ENCODE measurements at regions not wholly inside any gene's neighbourhood (a gene's known extent, or its start where the extent isn't known, plus 50 kb on each side); places are given as distances from the start of the nearest gene placed in this dataset.

DNA sequence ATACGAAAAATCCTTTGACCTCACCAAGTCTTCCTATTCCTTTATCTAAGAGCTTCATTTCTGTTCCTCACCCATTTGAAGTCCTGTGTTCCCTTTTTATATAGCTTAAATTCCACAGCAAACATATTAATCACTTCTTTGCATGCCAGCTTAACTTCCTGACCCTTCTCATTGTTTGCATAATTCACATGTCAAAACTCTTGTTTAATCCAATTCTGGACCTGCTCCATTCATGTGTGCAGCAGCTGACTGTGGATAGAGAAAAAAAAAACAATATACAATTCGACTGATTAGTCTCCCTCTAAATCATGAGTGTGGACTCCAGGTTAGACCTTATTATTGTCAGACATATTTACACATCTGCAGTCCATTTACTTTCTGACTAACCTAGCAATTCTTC, 991.2 kb upstream of the TENM4 start:
- in situ Hi-C loops (cut with HindIII; ENCODE audit: low pct_unique_long_range_greater_than_20kb, low sequenced_read_pairs) (no loop called here), intact Hi-C loops (cut with micrococcal nuclease; ENCODE audit: unreplicated experiment) (no loop called here)
- Histone ChIP-seq H3K27ac (ENCODE audit: low read length) (no peak overlapping the region), H3K36me3 (ENCODE audit: control insufficient read depth, insufficient read depth, low read length) (no peaks in the 10 kb centered on the region), H3K9me3 (ENCODE audit: control insufficient read depth, insufficient read depth, low read depth, low read length) (no peaks in the 10 kb centered on the region), H3K4me1 (ENCODE audit: control insufficient read depth, insufficient read depth, low read length) (no peaks in the 10 kb centered on the region), H3K4me3 (ENCODE audit: low read depth in 2 of 2, low read length in 2 of 2) (no peak overlapping the region), H3K27me3 (ENCODE audit: control insufficient read depth, insufficient read depth, low read length) (no peaks in the 10 kb centered on the region)
- DNase-seq (ENCODE audit: low read depth, low spot score) (no peak), ATAC-seq (no peak)
- BruUV-seq (replicated peaks): no TSS peak
- no peak for TF ChIP-seq TCF7L2 (IDR thresholded peaks at IDR 0.05; ENCODE audit: low read depth, low read length)
- TF ChIP-seq, protein P1, sequence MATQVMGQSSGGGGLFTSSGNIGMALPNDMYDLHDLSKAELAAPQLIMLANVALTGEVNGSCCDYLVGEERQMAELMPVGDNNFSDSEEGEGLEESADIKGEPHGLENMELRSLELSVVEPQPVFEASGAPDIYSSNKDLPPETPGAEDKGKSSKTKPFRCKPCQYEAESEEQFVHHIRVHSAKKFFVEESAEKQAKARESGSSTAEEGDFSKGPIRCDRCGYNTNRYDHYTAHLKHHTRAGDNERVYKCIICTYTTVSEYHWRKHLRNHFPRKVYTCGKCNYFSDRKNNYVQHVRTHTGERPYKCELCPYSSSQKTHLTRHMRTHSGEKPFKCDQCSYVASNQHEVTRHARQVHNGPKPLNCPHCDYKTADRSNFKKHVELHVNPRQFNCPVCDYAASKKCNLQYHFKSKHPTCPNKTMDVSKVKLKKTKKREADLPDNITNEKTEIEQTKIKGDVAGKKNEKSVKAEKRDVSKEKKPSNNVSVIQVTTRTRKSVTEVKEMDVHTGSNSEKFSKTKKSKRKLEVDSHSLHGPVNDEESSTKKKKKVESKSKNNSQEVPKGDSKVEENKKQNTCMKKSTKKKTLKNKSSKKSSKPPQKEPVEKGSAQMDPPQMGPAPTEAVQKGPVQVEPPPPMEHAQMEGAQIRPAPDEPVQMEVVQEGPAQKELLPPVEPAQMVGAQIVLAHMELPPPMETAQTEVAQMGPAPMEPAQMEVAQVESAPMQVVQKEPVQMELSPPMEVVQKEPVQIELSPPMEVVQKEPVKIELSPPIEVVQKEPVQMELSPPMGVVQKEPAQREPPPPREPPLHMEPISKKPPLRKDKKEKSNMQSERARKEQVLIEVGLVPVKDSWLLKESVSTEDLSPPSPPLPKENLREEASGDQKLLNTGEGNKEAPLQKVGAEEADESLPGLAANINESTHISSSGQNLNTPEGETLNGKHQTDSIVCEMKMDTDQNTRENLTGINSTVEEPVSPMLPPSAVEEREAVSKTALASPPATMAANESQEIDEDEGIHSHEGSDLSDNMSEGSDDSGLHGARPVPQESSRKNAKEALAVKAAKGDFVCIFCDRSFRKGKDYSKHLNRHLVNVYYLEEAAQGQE (IDR thresholded peaks at IDR 0.05; ENCODE audit: insufficient read depth in 1 of 2, low read depth in 2 of 2, low read length in 1 of 2): no peak
- TF ChIP-seq, protein P2, sequence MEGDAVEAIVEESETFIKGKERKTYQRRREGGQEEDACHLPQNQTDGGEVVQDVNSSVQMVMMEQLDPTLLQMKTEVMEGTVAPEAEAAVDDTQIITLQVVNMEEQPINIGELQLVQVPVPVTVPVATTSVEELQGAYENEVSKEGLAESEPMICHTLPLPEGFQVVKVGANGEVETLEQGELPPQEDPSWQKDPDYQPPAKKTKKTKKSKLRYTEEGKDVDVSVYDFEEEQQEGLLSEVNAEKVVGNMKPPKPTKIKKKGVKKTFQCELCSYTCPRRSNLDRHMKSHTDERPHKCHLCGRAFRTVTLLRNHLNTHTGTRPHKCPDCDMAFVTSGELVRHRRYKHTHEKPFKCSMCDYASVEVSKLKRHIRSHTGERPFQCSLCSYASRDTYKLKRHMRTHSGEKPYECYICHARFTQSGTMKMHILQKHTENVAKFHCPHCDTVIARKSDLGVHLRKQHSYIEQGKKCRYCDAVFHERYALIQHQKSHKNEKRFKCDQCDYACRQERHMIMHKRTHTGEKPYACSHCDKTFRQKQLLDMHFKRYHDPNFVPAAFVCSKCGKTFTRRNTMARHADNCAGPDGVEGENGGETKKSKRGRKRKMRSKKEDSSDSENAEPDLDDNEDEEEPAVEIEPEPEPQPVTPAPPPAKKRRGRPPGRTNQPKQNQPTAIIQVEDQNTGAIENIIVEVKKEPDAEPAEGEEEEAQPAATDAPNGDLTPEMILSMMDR (IDR thresholded peaks at IDR 0.05): no peak
- TF ChIP-seq POLR2AphosphoS5 (IDR thresholded peaks at IDR 0.05; ENCODE audit: low read depth, low read length): no peak
- no peak for TF ChIP-seq SIN3A (IDR thresholded peaks at IDR 0.05; ENCODE audit: borderline replicate concordance, insufficient read depth, low read depth, low read length)
- CTCF ChIA-PET: no interaction called here
- POLR2A ChIA-PET: no interaction called here

DNA sequence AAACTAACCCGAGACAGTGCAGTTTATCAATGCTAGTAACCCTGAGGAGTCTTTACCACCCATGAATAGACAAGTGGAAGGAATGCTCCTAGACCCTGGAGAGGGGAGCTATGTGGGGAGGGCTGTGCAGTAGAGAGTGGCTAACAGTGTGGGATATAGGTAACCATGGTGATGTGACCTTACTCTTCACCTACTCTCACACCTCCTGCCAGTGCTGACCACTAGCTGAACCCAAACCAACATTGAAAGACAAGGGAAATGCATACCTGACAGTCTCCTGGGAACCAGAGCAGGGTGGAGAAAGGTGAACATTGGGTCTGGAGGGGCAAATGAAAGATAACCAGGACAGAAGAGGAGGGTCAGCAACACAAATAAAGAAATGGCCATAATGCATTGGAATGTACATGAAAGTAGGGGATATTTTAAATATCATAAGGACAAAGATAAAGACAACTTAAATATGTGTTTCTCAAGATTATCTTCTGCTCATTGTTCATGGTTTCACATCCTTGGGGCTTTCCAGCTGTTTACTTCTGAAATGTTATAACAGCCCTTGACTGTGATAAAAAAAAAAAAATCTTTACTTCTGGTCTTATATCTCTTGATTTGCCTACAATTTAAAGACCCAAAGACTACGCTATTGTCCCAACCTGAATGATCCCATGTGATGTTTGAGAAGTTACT, 983.3 kb upstream of the TENM4 start:
- DNase-seq (ENCODE audit: low read depth, low spot score) (no peak), ATAC-seq (no peak)
- Histone ChIP-seq H3K9me3 (ENCODE audit: control insufficient read depth, insufficient read depth, low read depth, low read length) (no peaks in the 10 kb centered on the region), H3K27ac (ENCODE audit: low read length) (no peak overlapping the region), H3K4me1 (ENCODE audit: control insufficient read depth, insufficient read depth, low read length) (no peaks in the 10 kb centered on the region), H3K36me3 (ENCODE audit: control insufficient read depth, insufficient read depth, low read length) (no peaks in the 10 kb centered on the region), H3K4me3 (ENCODE audit: low read depth in 2 of 2, low read length in 2 of 2) (no peak overlapping the region), H3K27me3 (ENCODE audit: control insufficient read depth, insufficient read depth, low read length) (no peaks in the 10 kb centered on the region)
- intact Hi-C loops (cut with micrococcal nuclease; ENCODE audit: unreplicated experiment): no loop called here
- no TSS peak for BruUV-seq (replicated peaks)
- in situ Hi-C loops (cut with HindIII; ENCODE audit: low pct_unique_long_range_greater_than_20kb, low sequenced_read_pairs): no loop called here
- TF ChIP-seq, protein P2 (IDR thresholded peaks at IDR 0.05): no peak
- no peak for TF ChIP-seq SIN3A (IDR thresholded peaks at IDR 0.05; ENCODE audit: borderline replicate concordance, insufficient read depth, low read depth, low read length)
- TF ChIP-seq, protein P1 (IDR thresholded peaks at IDR 0.05; ENCODE audit: insufficient read depth in 1 of 2, low read depth in 2 of 2, low read length in 1 of 2): no peak
- ChIA-PET CTCF (no interaction called here), POLR2A (no interaction called here)

Data from Panc1 (cell line).